ENCODE measurements at regions not wholly inside any gene's neighbourhood (a gene's known extent, or its start where the extent isn't known, plus 50 kb on each side); places are given as distances from the start of the nearest gene placed in this dataset.

DNA sequence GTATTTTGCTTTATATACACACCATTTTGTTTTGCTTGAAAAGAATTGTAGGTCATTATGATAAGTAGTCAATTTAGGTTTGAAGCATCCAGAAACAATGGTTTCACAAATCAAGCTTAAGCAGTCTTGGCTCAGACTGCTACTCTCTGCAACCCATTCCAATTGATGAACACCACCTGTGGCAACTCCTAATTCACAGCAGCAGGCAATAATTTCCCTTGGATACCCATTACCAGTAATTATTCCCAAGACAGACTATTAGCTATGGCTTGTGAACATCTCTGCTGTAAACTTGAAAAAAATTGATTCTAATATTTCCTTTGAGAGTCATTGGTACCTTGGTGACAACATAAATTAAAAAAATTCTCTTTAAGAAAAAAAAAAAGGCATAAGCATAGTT is 299.3 kb upstream of the SLITRK6 start:
- no peak for TF ChIP-seq CTCF (IDR thresholded peaks at IDR 0.05; ENCODE audit: low read depth, low read length)
- no peak for TF ChIP-seq POLR2A (IDR thresholded peaks at IDR 0.05; ENCODE audit: extremely low read depth, insufficient read length)
- TF ChIP-seq MYC (IDR thresholded peaks at IDR 0.05; ENCODE audit: low read depth, low read length), result no peak

Measured in NB4 (cell line).